ENCODE measurements at regions not wholly inside any gene's neighbourhood (a gene's known extent, or its start where the extent isn't known, plus 50 kb on each side); places are given as distances from the start of the nearest gene placed in this dataset.

DNA sequence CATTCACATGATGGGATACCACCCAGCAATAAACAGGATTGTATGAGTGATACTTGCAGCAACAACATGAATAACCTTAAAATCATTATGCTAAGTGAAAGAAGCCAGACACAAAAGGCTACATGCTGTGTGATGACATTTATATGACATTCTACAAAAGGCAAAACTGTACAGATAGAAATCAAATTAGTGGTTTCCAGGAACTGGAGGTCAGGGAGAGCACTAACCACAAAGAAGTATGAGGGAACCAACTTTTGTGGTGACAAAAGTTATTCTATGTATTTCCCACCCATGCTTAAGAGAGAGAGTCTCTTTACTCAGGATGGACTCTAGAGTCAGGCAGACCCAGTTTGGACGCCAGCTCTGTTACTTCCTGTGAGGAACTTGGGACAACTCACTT is 364.5 kb upstream of the DAB1 start:
- H3K4me1 ChIP-seq (ENCODE audit: control insufficient read depth, low read depth, low read length): peaks cover 8% of the 10 kb centered on the region
- no peak overlapping the region for H3K9ac ChIP-seq (ENCODE audit: low read length)
- H3K4me3 ChIP-seq (ENCODE audit: low read length): no peak overlapping the region
- H3K36me3 ChIP-seq (ENCODE audit: control insufficient read depth, low read depth, low read length): no peaks in the 10 kb centered on the region
- no peaks in the 10 kb centered on the region for H3K9me3 ChIP-seq (ENCODE audit: control insufficient read depth, low read depth, low read length)
- H3K27me3 ChIP-seq (ENCODE audit: control insufficient read depth, insufficient read depth, low read length): no peaks in the 10 kb centered on the region
- H3K27ac ChIP-seq (ENCODE audit: low read length): no peak overlapping the region

DNA sequence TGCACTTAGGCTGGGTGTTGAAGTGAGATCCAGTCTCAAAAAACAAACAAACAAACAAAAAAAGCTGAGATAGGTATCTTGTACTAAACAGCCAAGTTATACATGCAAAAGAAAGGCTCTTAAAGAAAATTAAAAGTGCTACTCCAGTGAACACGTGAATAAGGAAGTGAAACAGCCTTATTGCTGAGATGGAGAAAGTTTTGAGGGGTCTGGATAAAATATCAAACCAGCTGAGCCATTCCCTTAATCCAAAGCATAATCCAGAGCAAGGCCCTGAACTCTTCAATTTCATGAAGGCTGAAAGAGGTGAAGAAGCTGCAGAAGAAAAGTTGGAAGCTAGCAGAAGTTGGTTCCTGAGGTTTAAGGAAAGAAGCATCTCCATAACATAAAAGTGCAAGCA is 360.5 kb upstream of the DAB1 start:
- Histone ChIP-seq H3K36me3 (ENCODE audit: control insufficient read depth, low read depth, low read length) (no peaks in the 10 kb centered on the region), H3K27ac (ENCODE audit: low read length) (no peak overlapping the region), H3K4me1 (ENCODE audit: control insufficient read depth, low read depth, low read length) (peaks cover 3% of the 10 kb centered on the region), H3K27me3 (ENCODE audit: control insufficient read depth, insufficient read depth, low read length) (no peaks in the 10 kb centered on the region), H3K4me3 (ENCODE audit: low read length) (no peak overlapping the region), H3K9me3 (ENCODE audit: control insufficient read depth, low read depth, low read length) (no peaks in the 10 kb centered on the region), H3K9ac (ENCODE audit: low read length) (no peak overlapping the region)

DNA sequence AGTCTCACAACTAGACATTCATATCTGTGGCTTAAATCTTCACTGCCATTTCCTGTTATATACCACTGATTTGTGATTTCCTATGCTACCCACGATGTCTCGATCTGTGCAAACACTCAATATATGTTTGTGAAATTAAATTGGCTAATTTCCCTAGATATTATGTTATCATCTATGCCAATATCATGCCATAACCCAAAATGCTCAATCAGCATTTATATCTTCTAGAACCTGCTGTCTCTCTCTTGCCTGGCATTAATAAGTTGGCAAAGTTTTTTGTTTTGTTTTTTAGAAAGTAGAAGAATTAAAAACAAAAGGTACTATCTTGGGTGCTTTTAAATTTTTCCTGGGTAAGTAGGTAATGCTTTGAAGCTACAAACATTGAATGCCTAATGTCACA is 358.5 kb upstream of the DAB1 start:
- no peak overlapping the region for H3K4me3 ChIP-seq (ENCODE audit: low read length)
- H3K36me3 ChIP-seq (ENCODE audit: control insufficient read depth, low read depth, low read length): no peaks in the 10 kb centered on the region
- no peaks in the 10 kb centered on the region for H3K27me3 ChIP-seq (ENCODE audit: control insufficient read depth, insufficient read depth, low read length)
- no peak overlapping the region for H3K9ac ChIP-seq (ENCODE audit: low read length)
- H3K9me3 ChIP-seq (ENCODE audit: control insufficient read depth, low read depth, low read length): no peaks in the 10 kb centered on the region
- H3K4me1 ChIP-seq (ENCODE audit: control insufficient read depth, low read depth, low read length): peaks cover 3% of the 10 kb centered on the region
- H3K27ac ChIP-seq (ENCODE audit: low read length): no peak overlapping the region

DNA sequence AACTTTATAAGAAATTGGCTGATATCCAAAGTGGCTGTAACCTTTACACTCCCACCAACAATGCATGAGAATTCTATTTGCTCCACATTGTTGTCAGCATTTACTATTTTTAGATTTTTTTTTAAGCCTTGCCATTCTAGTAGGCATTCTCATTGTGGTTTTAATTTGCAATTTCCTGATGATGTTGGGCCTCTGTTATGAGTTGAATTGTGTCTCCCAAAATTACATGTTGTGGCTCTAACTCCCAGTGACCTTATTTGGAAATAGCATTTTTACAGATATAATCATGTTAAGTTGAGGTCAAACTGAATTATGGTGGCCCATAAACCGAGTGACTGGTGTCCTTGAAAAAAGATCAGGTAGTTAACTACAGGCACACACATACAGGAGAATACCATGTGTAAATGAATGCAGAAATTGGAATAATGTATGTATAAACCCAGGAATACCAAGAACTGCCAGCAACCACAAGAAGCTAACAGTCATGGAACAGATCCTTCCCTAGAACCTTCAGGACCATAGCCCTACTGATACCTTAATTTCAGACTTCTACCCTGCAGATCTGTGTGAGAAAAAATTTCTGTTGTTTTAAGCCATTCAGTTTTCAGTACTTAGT is 348.8 kb upstream of the DAB1 start:
- H3K4me3 ChIP-seq (ENCODE audit: low read length): no peak overlapping the region
- H3K4me1 ChIP-seq (ENCODE audit: control insufficient read depth, low read depth, low read length): no peaks in the 10 kb centered on the region
- H3K27ac ChIP-seq (ENCODE audit: low read length): no peak overlapping the region
- no peaks in the 10 kb centered on the region for H3K27me3 ChIP-seq (ENCODE audit: control insufficient read depth, insufficient read depth, low read length)
- no peaks in the 10 kb centered on the region for H3K9me3 ChIP-seq (ENCODE audit: control insufficient read depth, low read depth, low read length)
- no peak overlapping the region for H3K9ac ChIP-seq (ENCODE audit: low read length)
- H3K36me3 ChIP-seq (ENCODE audit: control insufficient read depth, low read depth, low read length): no peaks in the 10 kb centered on the region

DNA sequence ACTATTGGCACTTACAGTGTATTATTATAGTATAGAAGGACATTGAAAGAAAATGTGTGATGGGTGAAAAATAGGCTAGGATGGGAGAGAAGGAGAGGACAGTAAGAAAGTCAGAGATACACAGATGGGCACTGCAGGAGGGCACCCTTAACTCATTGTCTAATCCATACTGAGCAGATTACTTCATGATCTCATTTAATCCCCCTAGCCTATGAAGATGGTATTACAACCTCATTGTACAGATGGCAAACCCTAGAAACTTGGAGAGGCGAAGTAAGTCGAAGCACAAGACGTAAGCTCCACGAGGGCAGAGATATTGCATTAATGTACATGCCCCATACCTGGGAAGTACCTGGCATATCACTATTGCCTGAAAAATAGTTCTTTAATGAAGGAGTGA is 346.9 kb upstream of the DAB1 start:
- H3K27me3 ChIP-seq (ENCODE audit: control insufficient read depth, insufficient read depth, low read length): no peaks in the 10 kb centered on the region
- H3K4me1 ChIP-seq (ENCODE audit: control insufficient read depth, low read depth, low read length): peaks cover 6% of the 10 kb centered on the region
- H3K9ac ChIP-seq (ENCODE audit: low read length): no peak overlapping the region
- H3K27ac ChIP-seq (ENCODE audit: low read length): no peak overlapping the region
- no peaks in the 10 kb centered on the region for H3K36me3 ChIP-seq (ENCODE audit: control insufficient read depth, low read depth, low read length)
- H3K4me3 ChIP-seq (ENCODE audit: low read length): no peak overlapping the region
- no peaks in the 10 kb centered on the region for H3K9me3 ChIP-seq (ENCODE audit: control insufficient read depth, low read depth, low read length)

DNA sequence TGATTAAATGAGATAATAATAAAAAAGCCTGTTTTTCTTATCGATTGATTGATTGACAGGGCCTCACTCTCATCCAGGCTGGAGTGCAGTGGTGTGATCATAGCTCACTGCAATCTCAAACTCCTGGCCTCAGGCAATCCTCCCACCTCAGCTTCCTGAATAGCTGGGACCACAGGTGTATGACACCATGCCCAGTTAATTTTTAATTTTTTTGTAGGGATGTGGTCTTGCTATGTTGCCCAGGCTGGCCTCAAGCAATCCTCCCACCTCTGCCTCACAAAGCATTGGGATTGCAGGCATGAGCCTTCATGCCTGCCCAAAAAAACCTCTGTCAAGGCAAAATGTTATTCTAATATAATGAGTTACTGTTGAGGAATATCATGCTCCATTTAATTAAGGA is 346.4 kb upstream of the DAB1 start:
- no peak overlapping the region for H3K27ac ChIP-seq (ENCODE audit: low read length)
- peaks cover 6% of the 10 kb centered on the region for H3K4me1 ChIP-seq (ENCODE audit: control insufficient read depth, low read depth, low read length)
- H3K27me3 ChIP-seq (ENCODE audit: control insufficient read depth, insufficient read depth, low read length): no peaks in the 10 kb centered on the region
- H3K9me3 ChIP-seq (ENCODE audit: control insufficient read depth, low read depth, low read length): no peaks in the 10 kb centered on the region
- no peak overlapping the region for H3K9ac ChIP-seq (ENCODE audit: low read length)
- no peak overlapping the region for H3K4me3 ChIP-seq (ENCODE audit: low read length)
- H3K36me3 ChIP-seq (ENCODE audit: control insufficient read depth, low read depth, low read length): no peaks in the 10 kb centered on the region

DNA sequence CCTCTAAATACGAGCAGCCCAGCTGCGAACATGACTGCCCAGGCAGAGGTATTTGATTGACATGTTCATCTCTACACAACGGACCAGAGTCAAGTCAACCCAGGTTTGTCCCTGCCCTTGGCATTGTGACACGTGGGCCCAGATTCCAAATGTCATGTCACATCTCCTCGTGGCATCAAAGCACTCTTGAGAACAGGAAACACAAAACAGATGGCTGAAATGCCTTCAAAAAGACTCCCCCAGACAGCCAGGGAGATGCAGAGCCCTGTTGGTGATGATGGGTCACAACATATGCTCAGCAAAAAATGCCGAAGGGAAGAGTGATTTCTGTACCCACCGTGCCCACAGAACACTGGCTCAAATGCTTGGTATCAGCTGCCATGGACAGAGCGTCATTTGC is 337.8 kb upstream of the DAB1 start:
- Histone ChIP-seq H3K4me3 (ENCODE audit: low read length) (no peak overlapping the region), H3K27me3 (ENCODE audit: control insufficient read depth, insufficient read depth, low read length) (no peaks in the 10 kb centered on the region), H3K9me3 (ENCODE audit: control insufficient read depth, low read depth, low read length) (no peaks in the 10 kb centered on the region), H3K9ac (ENCODE audit: low read length) (no peak overlapping the region), H3K36me3 (ENCODE audit: control insufficient read depth, low read depth, low read length) (no peaks in the 10 kb centered on the region), H3K4me1 (ENCODE audit: control insufficient read depth, low read depth, low read length) (no peaks in the 10 kb centered on the region), H3K27ac (ENCODE audit: low read length) (no peak overlapping the region)

DNA sequence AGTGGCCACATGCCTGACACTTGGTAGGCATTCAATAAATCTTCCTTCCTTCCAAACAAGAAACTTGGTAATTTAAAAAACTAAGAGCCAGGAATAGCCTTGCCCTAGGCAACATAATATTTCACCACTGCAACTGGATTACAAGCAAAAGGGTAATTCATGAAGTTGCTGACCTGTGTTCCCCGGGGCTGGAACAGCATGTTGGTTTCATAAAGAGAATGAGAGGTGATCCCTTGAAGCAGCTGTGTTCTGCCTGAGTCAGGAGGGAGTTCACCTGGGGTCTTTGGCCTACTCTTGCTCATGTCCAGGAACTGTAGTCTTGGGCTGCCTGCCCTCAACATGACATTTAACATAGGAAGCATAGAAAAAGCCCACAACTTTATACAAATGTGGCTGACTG is 329.0 kb upstream of the DAB1 start:
- H3K27ac ChIP-seq (ENCODE audit: low read length): no peak overlapping the region
- H3K36me3 ChIP-seq (ENCODE audit: control insufficient read depth, low read depth, low read length): no peaks in the 10 kb centered on the region
- no peaks in the 10 kb centered on the region for H3K9me3 ChIP-seq (ENCODE audit: control insufficient read depth, low read depth, low read length)
- H3K9ac ChIP-seq (ENCODE audit: low read length): no peak overlapping the region
- H3K27me3 ChIP-seq (ENCODE audit: control insufficient read depth, insufficient read depth, low read length): no peaks in the 10 kb centered on the region
- no peak overlapping the region for H3K4me3 ChIP-seq (ENCODE audit: low read length)
- H3K4me1 ChIP-seq (ENCODE audit: control insufficient read depth, low read depth, low read length): no peaks in the 10 kb centered on the region

DNA sequence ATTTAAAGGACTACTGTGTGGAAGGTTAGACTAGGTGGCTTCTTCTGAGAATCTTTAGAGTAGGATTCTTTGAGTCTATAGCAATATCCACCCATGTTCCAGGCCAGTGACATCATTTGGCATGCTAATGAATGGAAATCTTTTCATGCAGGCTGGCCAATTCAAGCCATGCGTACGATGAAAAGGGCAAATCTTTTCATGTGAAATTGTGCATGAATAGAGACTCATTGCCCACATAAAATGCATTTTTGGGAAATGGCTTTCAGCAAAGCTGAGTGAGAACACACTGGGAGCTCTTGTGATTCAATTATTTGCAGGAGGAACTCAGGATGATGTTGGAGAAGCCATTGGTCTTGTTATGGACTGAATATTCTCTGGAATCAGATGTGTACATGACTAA is 324.9 kb upstream of the DAB1 start:
- H3K27ac ChIP-seq (ENCODE audit: low read length): no peak overlapping the region
- no peak overlapping the region for H3K4me3 ChIP-seq (ENCODE audit: low read length)
- H3K4me1 ChIP-seq (ENCODE audit: control insufficient read depth, low read depth, low read length): no peaks in the 10 kb centered on the region
- no peak overlapping the region for H3K9ac ChIP-seq (ENCODE audit: low read length)
- H3K27me3 ChIP-seq (ENCODE audit: control insufficient read depth, insufficient read depth, low read length): no peaks in the 10 kb centered on the region
- H3K9me3 ChIP-seq (ENCODE audit: control insufficient read depth, low read depth, low read length): no peaks in the 10 kb centered on the region
- no peaks in the 10 kb centered on the region for H3K36me3 ChIP-seq (ENCODE audit: control insufficient read depth, low read depth, low read length)

DNA sequence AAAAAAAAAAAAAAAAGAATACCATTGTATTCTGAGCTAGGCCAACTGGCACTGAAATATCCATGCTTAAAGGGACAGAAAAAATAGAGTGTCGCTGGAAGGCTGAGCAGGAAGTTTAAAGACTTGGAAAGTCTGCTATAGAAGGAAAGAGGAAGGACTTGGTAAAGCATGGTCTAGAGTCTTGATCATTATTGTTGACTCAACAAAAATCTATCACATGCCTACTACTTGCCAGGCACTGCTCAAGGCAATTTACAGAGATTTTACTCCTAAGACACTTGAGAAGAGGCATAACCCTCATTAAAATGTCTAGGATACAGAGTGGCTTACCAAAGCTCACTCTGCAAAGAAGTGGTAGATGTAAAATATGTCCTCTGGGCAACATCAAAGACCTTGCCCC is 324.0 kb upstream of the DAB1 start:
- H3K36me3 ChIP-seq (ENCODE audit: control insufficient read depth, low read depth, low read length): no peaks in the 10 kb centered on the region
- H3K27me3 ChIP-seq (ENCODE audit: control insufficient read depth, insufficient read depth, low read length): no peaks in the 10 kb centered on the region
- no peak overlapping the region for H3K4me3 ChIP-seq (ENCODE audit: low read length)
- no peak overlapping the region for H3K9ac ChIP-seq (ENCODE audit: low read length)
- H3K27ac ChIP-seq (ENCODE audit: low read length): no peak overlapping the region
- no peaks in the 10 kb centered on the region for H3K4me1 ChIP-seq (ENCODE audit: control insufficient read depth, low read depth, low read length)
- H3K9me3 ChIP-seq (ENCODE audit: control insufficient read depth, low read depth, low read length): no peaks in the 10 kb centered on the region

DNA sequence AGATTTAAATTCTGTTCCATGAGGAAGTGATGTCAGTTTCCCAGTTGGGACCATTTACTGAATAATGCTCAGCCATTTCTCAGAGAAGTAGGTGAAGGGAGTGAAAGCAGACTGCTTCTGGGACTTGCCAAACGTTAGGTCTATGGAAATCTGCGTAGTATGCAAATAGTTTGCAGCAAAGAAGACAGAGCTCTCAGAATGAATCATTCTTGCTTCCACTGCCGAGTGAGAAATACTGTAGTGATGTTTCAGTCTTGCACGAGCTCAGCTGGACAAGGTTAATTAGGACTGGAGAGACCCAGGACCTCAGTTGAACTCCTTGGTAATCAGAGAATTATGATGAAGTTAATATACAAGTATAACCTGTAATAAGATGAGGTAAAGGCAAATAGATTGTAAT is 317.7 kb upstream of the DAB1 start:
- Histone ChIP-seq H3K4me1 (ENCODE audit: control insufficient read depth, low read depth, low read length) (no peaks in the 10 kb centered on the region), H3K36me3 (ENCODE audit: control insufficient read depth, low read depth, low read length) (no peaks in the 10 kb centered on the region), H3K9ac (ENCODE audit: low read length) (no peak overlapping the region), H3K27me3 (ENCODE audit: control insufficient read depth, insufficient read depth, low read length) (no peaks in the 10 kb centered on the region), H3K27ac (ENCODE audit: low read length) (no peak overlapping the region), H3K4me3 (ENCODE audit: low read length) (no peak overlapping the region), H3K9me3 (ENCODE audit: control insufficient read depth, low read depth, low read length) (no peaks in the 10 kb centered on the region)

DNA sequence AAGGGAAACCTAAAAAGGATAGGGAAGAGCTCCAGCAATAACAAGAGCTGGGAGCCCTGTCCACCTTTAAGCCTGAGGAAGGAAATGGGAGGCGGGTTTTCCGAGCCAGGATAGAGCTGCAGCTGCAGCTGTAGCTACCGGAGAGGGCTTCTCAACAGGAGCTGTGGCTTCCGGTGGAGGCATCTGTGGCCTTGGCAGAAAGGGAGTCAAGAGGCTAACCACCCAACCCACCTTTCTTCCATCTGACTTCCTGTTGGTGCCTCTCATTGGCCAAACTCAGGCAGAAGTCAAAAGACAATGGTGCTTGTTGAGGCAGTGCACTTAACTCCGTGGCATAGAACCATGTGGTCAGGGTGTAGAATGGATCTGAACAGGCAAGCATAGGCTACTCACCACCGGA is 313.1 kb upstream of the DAB1 start:
- Histone ChIP-seq H3K9me3 (ENCODE audit: control insufficient read depth, low read depth, low read length) (no peaks in the 10 kb centered on the region), H3K4me3 (ENCODE audit: low read length) (no peak overlapping the region), H3K9ac (ENCODE audit: low read length) (no peak overlapping the region), H3K27me3 (ENCODE audit: control insufficient read depth, insufficient read depth, low read length) (no peaks in the 10 kb centered on the region), H3K36me3 (ENCODE audit: control insufficient read depth, low read depth, low read length) (no peaks in the 10 kb centered on the region), H3K27ac (ENCODE audit: low read length) (no peak overlapping the region), H3K4me1 (ENCODE audit: control insufficient read depth, low read depth, low read length) (no peaks in the 10 kb centered on the region)
